ENCODE measurements at regions not wholly inside any gene's neighbourhood (a gene's known extent, or its start where the extent isn't known, plus 50 kb on each side); places are given as distances from the start of the nearest gene placed in this dataset.
A peak's percentile ranks its signal among the peaks of the same experiment; 100 is the strongest.
"Not testable (repeated sequence)": the region's sequence is repeated elsewhere in the genome, so short reads cannot be mapped to it uniquely, and the experiment has no call there.

- BruUV-seq (replicated peaks): no TSS peak
- no peaks in the 10 kb centered on the region for H3K27me3 Mint-ChIP-seq (ENCODE audit: unreplicated experiment)
- intact Hi-C loops (cut with micrococcal nuclease; ENCODE audit: unreplicated experiment): no loop called here
- CTCF ChIA-PET: no interaction called here
- peaks cover 7% of the 10 kb centered on the region for H3K36me3 Mint-ChIP-seq (ENCODE audit: insufficient read depth, unreplicated experiment)
- no peak for DNase-seq
- TF ChIP-seq CTCF (IDR thresholded peaks at IDR 0.05; ENCODE audit: unreplicated experiment): no peak
- no peak overlapping the region for H3K27ac Mint-ChIP-seq (ENCODE audit: unreplicated experiment)
- peaks cover 1% of the 10 kb centered on the region for H3K9me3 Mint-ChIP-seq (ENCODE audit: low read depth, unreplicated experiment)
- H3K4me1 Mint-ChIP-seq (ENCODE audit: low read depth, unreplicated experiment): peaks cover 10% of the 10 kb centered on the region
- H3K4me3 Mint-ChIP-seq (ENCODE audit: low read depth, unreplicated experiment): no peak overlapping the region
These were observed 888.6 kb downstream of the TMTC2 start for GRCh38 chr12:83575326-83575725.

GRCh38 chr12:83574142-83574541 is 887.4 kb downstream of the TMTC2 start:
- H3K36me3 Mint-ChIP-seq (ENCODE audit: insufficient read depth, unreplicated experiment): peaks cover 7% of the 10 kb centered on the region
- intact Hi-C loops (cut with micrococcal nuclease; ENCODE audit: unreplicated experiment): no loop called here
- H3K27me3 Mint-ChIP-seq (ENCODE audit: unreplicated experiment): no peaks in the 10 kb centered on the region
- BruUV-seq (replicated peaks): no TSS peak
- peak overlapping the region; percentile 90 for H3K27ac Mint-ChIP-seq (ENCODE audit: unreplicated experiment)
- peaks cover 4% of the 10 kb centered on the region for H3K9me3 Mint-ChIP-seq (ENCODE audit: low read depth, unreplicated experiment)
- peak overlapping the region; percentile 6 for H3K4me3 Mint-ChIP-seq (ENCODE audit: low read depth, unreplicated experiment)
- peaks cover 10% of the 10 kb centered on the region for H3K4me1 Mint-ChIP-seq (ENCODE audit: low read depth, unreplicated experiment)
- CTCF ChIA-PET: interaction anchor here (0.6 kb wide), 1 partner anchor 328 kb away, joined by 3 read pairs; no protein-coding TSS in a partner anchor
- TF ChIP-seq CTCF (IDR thresholded peaks at IDR 0.05; ENCODE audit: unreplicated experiment): no peak
- DNase-seq: no peak

DNA sequence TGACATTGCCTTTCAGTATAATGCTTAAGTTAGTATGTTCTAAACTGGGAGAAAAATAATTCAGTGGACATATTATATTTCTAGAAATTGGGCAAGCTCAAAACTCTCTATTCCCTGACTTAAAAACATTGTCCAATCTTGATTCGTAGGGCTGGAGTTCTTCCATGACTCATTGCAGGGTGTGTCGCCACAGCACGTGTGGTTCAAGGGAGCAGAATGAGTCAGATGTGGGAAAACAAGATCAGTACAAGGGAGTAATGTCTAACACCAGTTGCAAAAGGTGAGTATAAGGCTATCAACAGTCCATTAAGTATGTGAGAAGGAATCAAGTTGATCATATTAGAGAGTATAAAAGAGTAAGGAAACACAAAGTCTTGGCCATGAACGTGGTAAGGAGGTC is 887.0 kb downstream of the TMTC2 start:
- Mint-ChIP-seq H3K4me3 (ENCODE audit: low read depth, unreplicated experiment) (peak overlapping the region; percentile 6), H3K36me3 (ENCODE audit: insufficient read depth, unreplicated experiment) (peaks cover 7% of the 10 kb centered on the region), H3K27ac (ENCODE audit: unreplicated experiment) (peak overlapping the region; percentile 90), H3K4me1 (ENCODE audit: low read depth, unreplicated experiment) (peaks cover 10% of the 10 kb centered on the region), H3K9me3 (ENCODE audit: low read depth, unreplicated experiment) (peaks cover 4% of the 10 kb centered on the region), H3K27me3 (ENCODE audit: unreplicated experiment) (no peaks in the 10 kb centered on the region)
- DNase-seq: peak; percentile 74
- intact Hi-C loops (cut with micrococcal nuclease; ENCODE audit: unreplicated experiment): no loop called here
- CTCF ChIA-PET: interaction anchor here (0.6 to 1.1 kb wide), 2 partner anchors 328 to 888 kb away, joined by 3 read pairs; no protein-coding TSS in a partner anchor
- no peak for TF ChIP-seq CTCF (IDR thresholded peaks at IDR 0.05; ENCODE audit: unreplicated experiment)
- no TSS peak for BruUV-seq (replicated peaks)

GRCh38 chr12:83559650-83560049 is 872.9 kb downstream of the TMTC2 start:
- no peaks in the 10 kb centered on the region for H3K9me3 Mint-ChIP-seq (ENCODE audit: low read depth, unreplicated experiment)
- no peak overlapping the region for H3K27ac Mint-ChIP-seq (ENCODE audit: unreplicated experiment)
- no peak for TF ChIP-seq CTCF (IDR thresholded peaks at IDR 0.05; ENCODE audit: unreplicated experiment)
- BruUV-seq (replicated peaks): no TSS peak
- intact Hi-C loops (cut with micrococcal nuclease; ENCODE audit: unreplicated experiment): no loop called here
- H3K36me3 Mint-ChIP-seq (ENCODE audit: insufficient read depth, unreplicated experiment): no peaks in the 10 kb centered on the region
- CTCF ChIA-PET: no interaction called here
- H3K4me1 Mint-ChIP-seq (ENCODE audit: low read depth, unreplicated experiment): no peaks in the 10 kb centered on the region
- DNase-seq: no peak
- no peaks in the 10 kb centered on the region for H3K27me3 Mint-ChIP-seq (ENCODE audit: unreplicated experiment)
- H3K4me3 Mint-ChIP-seq (ENCODE audit: low read depth, unreplicated experiment): no peak overlapping the region

GRCh38 chr12:83556040-83556439 is 869.3 kb downstream of the TMTC2 start:
- CTCF ChIA-PET; H3K4me3 Mint-ChIP-seq (ENCODE audit: low read depth, unreplicated experiment); H3K27ac Mint-ChIP-seq (ENCODE audit: unreplicated experiment); BruUV-seq (replicated peaks); intact Hi-C loops (cut with micrococcal nuclease; ENCODE audit: unreplicated experiment); H3K27me3 Mint-ChIP-seq (ENCODE audit: unreplicated experiment); H3K9me3 Mint-ChIP-seq (ENCODE audit: low read depth, unreplicated experiment); H3K4me1 Mint-ChIP-seq (ENCODE audit: low read depth, unreplicated experiment); H3K36me3 Mint-ChIP-seq (ENCODE audit: insufficient read depth, unreplicated experiment); DNase-seq: not testable (repeated sequence)
